AG04450 (cell line): ENCODE measurements at regions not wholly inside any gene's neighbourhood (a gene's known extent, or its start where the extent isn't known, plus 50 kb on each side); places are given as distances from the start of the nearest gene placed in this dataset.

Source experiments
- CTCF ChIA-PET: fragments of 300-600, 350-600 bp; formaldehyde crosslinking; extraction: SDS; loops from one replicate; lab custom pipeline; 2022; ENCODE audit warnings: antibody characterized with exemption, inconsistent platforms; lab: Charles Lee
- POLR2A ChIA-PET: fragments of 350-600 bp; formaldehyde crosslinking; extraction: SDS; loops from one replicate; lab custom pipeline; 2021; ENCODE audit warnings: antibody characterized with exemption, inconsistent platforms; lab: Yijun Ruan, JAX
- DNase-seq: peaks from one replicate; pipeline ENCODE4 v3.0.0-alpha.2; 2011; ENCODE audit warnings: low read depth, low spot score
- H3K27ac ChIP-seq: one replicate; pipeline ENCODE4 v1.5.1; 2012; ENCODE audit warnings: low read depth, low read length, control low read depth
- H3K27me3 ChIP-seq: one replicate; pipeline ENCODE4 v1.6.0; 2012; ENCODE audit warnings: low read length; ENCODE audit not compliant: control insufficient read depth, insufficient read depth
- H3K4me3 ChIP-seq: 2 replicates; pipeline ENCODE4 v1.5.1; 2011; ENCODE audit warnings: mild to moderate bottlenecking, low read depth, low read length, control low read depth
- H3K9me3 ChIP-seq: 2 replicates; pipeline ENCODE4 v1.5.1; 2012; ENCODE audit warnings: low read length; ENCODE audit not compliant: control insufficient read depth, insufficient read depth
- CTCF ChIP-seq: IDR thresholded peaks from 2 replicates; pipeline ENCODE4 v1.5.1; 2011; ENCODE audit warnings: low read depth, low read length, control low read depth, inconsistent platforms

GRCh38 chr4:131044368-131044767 lies 1948.4 kb downstream of the C4orf33 start:
- no peak for TF ChIP-seq CTCF
- H3K9me3 ChIP-seq = no peaks in the 10 kb centered on the region
- DNase-seq = no peak
- no peaks in the 10 kb centered on the region for H3K27me3 ChIP-seq
- H3K4me3 ChIP-seq = no peak overlapping the region
- ChIA-PET CTCF (no interaction called here), POLR2A (no interaction called here)
- H3K27ac ChIP-seq = no peak overlapping the region

GRCh38 chr4:131046821-131047220 lies 1950.9 kb downstream of the C4orf33 start:
- POLR2A ChIA-PET = no interaction called here
- H3K9me3 ChIP-seq = no peaks in the 10 kb centered on the region
- DNase-seq = no peak
- no peak overlapping the region for H3K4me3 ChIP-seq
- no peak overlapping the region for H3K27ac ChIP-seq
- CTCF ChIA-PET = no interaction called here
- TF ChIP-seq CTCF = no peak
- H3K27me3 ChIP-seq = no peaks in the 10 kb centered on the region

- TF ChIP-seq CTCF = no peak
- H3K27ac ChIP-seq = no peak overlapping the region
- POLR2A ChIA-PET = no interaction called here
- H3K27me3 ChIP-seq = no peaks in the 10 kb centered on the region
- no peak overlapping the region for H3K4me3 ChIP-seq
- CTCF ChIA-PET = no interaction called here
- DNase-seq = no peak
- H3K9me3 ChIP-seq = peaks cover 4% of the 10 kb centered on the region; the same call in 1 of the 2 replicates
Measured at GRCh38 chr4:131052646-131053045, 1956.7 kb downstream of the C4orf33 start.

GRCh38 chr4:131054489-131055019 lies 1958.6 kb downstream of the C4orf33 start:
- TF ChIP-seq CTCF = no peak
- no peak for DNase-seq
- CTCF ChIA-PET = no interaction called here
- peaks cover 4% of the 10 kb centered on the region; the same call in 1 of the 2 replicates for H3K9me3 ChIP-seq
- H3K4me3 ChIP-seq = no peak overlapping the region
- H3K27ac ChIP-seq = no peak overlapping the region
- no peaks in the 10 kb centered on the region for H3K27me3 ChIP-seq
- POLR2A ChIA-PET = no interaction called here

GRCh38 chr4:131061734-131062133 lies 1965.8 kb downstream of the C4orf33 start:
- peaks cover 23% of the 10 kb centered on the region for H3K9me3 ChIP-seq
- H3K4me3 ChIP-seq = no peak overlapping the region
- DNase-seq = no peak
- CTCF ChIA-PET = no interaction called here
- no peak overlapping the region for H3K27ac ChIP-seq
- POLR2A ChIA-PET = no interaction called here
- TF ChIP-seq CTCF = no peak
- no peaks in the 10 kb centered on the region for H3K27me3 ChIP-seq
